ENCODE measurements at regions not wholly inside any gene's neighbourhood (a gene's known extent, or its start where the extent isn't known, plus 50 kb on each side); places are given as distances from the start of the nearest gene placed in this dataset.

DNA sequence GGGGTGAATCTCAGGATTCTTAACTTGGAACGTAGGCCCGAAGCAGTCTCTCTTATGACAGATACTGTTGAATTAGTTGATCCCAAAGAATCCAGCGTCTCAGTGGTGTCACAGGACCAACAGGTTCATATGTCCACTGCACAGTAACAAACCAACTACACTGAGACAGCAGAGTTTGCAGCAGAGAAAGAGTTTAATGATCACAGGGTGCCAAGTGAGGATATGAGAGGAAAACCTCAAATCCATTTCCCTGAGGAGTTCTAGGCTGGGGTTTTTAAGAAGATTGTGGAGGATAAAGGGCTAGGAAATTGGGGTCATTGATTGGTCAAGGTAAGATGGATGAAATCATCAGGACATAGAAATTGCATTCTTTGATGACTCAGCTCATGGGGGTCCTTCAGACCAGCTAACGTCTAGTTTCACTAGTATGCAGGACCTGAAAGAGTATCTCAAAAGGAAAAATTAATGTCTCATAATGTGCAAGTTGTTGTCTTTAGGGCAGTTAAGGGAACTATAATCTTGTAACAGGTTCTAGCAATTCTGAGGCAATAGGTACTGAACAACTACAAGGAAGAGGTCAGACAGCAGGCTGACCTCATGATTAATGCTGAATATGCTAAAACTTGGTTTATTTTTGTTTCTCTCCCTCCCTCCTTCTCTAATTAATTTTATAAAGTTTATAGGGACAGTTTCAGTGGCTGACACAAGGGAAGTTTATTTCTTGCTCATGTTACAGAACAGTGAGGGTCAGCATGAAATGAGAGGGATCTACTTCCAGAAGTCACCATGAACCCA, 310.9 kb upstream of the NEBL start:
- Histone ChIP-seq H3K9me3 (no peaks in the 10 kb centered on the region), H3K4me3 (no peak overlapping the region), H3K4me1 (no peaks in the 10 kb centered on the region), H3K27ac (no peak overlapping the region), H3K36me3 (no peaks in the 10 kb centered on the region), H3K27me3 (ENCODE audit: low read depth) (no peaks in the 10 kb centered on the region)
- ATAC-seq = no peak
- intact Hi-C loops (cut with DNase I) = no loop called here
- TF ChIP-seq, protein P1, sequence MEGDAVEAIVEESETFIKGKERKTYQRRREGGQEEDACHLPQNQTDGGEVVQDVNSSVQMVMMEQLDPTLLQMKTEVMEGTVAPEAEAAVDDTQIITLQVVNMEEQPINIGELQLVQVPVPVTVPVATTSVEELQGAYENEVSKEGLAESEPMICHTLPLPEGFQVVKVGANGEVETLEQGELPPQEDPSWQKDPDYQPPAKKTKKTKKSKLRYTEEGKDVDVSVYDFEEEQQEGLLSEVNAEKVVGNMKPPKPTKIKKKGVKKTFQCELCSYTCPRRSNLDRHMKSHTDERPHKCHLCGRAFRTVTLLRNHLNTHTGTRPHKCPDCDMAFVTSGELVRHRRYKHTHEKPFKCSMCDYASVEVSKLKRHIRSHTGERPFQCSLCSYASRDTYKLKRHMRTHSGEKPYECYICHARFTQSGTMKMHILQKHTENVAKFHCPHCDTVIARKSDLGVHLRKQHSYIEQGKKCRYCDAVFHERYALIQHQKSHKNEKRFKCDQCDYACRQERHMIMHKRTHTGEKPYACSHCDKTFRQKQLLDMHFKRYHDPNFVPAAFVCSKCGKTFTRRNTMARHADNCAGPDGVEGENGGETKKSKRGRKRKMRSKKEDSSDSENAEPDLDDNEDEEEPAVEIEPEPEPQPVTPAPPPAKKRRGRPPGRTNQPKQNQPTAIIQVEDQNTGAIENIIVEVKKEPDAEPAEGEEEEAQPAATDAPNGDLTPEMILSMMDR (IDR thresholded peaks at IDR 0.05) = no peak
- no peak for DNase-seq

DNA sequence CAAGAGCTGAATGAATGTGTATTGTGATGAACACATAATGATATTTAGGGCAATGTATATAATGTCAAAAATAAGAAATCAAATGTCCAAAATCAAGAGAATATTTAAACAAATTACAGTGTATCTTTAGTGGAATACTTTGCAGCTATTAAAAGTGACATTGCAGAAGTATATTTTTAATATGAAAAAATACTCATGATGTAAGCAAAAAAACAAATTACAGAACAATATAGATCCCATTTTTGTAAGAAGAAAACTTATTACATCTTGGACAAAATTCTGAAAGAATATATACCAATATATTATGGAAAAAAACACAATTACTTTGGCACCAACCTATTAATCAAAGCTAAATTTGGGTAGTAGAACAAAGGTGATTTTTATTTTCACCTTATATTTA, 308.2 kb upstream of the NEBL start:
- H3K9me3 ChIP-seq = no peaks in the 10 kb centered on the region
- H3K27me3 ChIP-seq (ENCODE audit: low read depth) = no peaks in the 10 kb centered on the region
- DNase-seq = no peak
- no peaks in the 10 kb centered on the region for H3K36me3 ChIP-seq
- H3K27ac ChIP-seq = no peak overlapping the region
- intact Hi-C loops (cut with DNase I) = no loop called here
- H3K4me3 ChIP-seq = no peak overlapping the region
- H3K4me1 ChIP-seq = no peaks in the 10 kb centered on the region
- TF ChIP-seq, protein P1 (IDR thresholded peaks at IDR 0.05) = no peak
- ATAC-seq = no peak

DNA sequence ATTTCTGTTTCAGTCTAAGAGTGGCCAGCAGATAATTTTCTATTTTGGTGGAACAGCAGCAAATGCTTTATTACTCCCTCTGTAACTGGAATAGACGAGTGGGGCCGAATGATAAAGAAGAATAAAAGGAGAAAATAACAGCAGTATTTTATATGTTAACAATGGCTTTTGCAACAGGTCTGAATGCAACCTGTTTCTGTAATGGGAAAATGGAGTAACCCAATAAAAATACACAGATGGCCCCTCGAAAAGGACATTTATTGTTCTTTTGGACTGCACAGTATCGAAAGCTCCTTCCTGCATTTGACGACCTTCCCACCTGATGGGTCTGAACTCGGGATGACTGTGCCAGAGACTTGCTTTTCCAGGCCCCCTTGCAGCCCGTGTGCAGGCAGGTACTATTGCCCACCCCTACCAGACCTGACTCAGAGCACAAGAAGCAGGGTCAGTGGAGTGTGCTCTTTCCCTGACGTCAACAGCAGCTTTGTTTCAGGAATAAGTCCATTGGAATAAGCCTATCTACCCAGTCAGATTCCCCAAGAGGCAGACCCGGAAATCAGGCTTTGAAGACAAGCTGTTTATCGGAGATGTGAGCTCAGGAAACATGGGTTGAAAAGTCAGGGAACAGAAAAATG, 306.5 kb upstream of the NEBL start:
- intact Hi-C loops (cut with DNase I) = no loop called here

DNA sequence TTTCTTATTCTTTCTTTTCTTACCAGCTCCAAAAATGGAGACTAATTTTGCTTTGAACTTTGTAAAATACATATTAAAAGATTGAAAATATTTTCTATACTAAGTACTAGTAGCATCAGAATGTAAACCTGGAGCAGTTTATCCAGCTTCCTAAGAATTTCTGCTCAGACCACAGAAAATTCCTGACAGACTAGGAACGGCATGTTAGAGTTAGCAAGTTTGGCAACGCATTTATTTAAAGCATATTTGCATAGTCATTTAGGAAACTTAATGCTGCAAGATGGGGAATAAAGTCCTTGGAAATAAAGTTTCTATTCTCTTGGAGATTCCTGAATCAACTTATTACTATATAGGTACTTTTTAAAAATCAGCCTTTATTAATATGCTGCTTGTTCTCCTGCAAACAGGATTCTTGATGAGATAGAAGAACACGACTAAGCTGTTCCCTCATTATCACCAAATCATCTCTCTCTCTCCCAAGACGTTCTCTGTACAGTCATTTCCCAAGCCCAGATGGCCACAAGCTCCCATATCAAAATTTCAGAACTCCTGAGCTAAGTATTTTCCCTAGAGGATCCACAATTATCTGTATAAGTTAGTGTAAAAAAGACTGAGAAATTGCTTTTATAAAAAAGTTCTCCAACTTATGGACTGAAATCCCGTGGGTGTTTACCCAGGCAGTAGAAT, 305.8 kb upstream of the NEBL start:
- TF ChIP-seq, protein P1 (IDR thresholded peaks at IDR 0.05) = no peak
- H3K4me3 ChIP-seq = no peak overlapping the region
- no peaks in the 10 kb centered on the region for H3K4me1 ChIP-seq
- H3K36me3 ChIP-seq = no peaks in the 10 kb centered on the region
- no peak overlapping the region for H3K27ac ChIP-seq
- no peaks in the 10 kb centered on the region for H3K27me3 ChIP-seq (ENCODE audit: low read depth)
- DNase-seq = no peak
- ATAC-seq = no peak
- intact Hi-C loops (cut with DNase I) = no loop called here
- peaks cover 10% of the 10 kb centered on the region for H3K9me3 ChIP-seq

More for the DNA sequence above, 306.5 kb upstream of the NEBL start:
- Histone ChIP-seq H3K9me3 (peaks cover 4% of the 10 kb centered on the region), H3K27me3 (ENCODE audit: low read depth) (no peaks in the 10 kb centered on the region), H3K36me3 (no peaks in the 10 kb centered on the region), H3K4me3 (no peak overlapping the region), H3K4me1 (no peaks in the 10 kb centered on the region), H3K27ac (no peak overlapping the region)
- ATAC-seq (no peak), DNase-seq (no peak)
- TF ChIP-seq, protein P1 (IDR thresholded peaks at IDR 0.05) = no peak

DNA sequence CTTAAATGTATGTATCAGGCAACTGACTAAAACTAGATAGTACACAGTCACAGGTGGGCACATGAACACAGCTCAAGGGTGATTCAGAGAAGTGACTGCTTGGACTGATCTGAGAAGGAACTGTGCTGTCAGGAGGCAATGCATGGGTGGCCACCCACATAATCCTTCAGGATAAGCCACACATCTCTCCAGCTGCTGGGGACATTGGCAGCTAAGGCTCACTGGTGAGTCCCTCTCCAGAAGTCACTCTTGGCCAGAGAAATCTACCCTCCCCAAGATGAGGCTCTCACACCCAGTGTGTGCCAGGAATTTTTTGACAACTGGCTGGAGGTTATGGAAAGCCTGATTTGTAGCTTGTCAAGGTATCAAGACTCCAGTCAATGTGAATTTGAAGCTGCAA, 302.4 kb upstream of the NEBL start:
- H3K4me3 ChIP-seq = no peak overlapping the region
- peaks cover 12% of the 10 kb centered on the region for H3K4me1 ChIP-seq
- ATAC-seq (no peak), DNase-seq (no peak)
- intact Hi-C loops (cut with DNase I) = no loop called here
- H3K36me3 ChIP-seq = no peaks in the 10 kb centered on the region
- peaks cover 18% of the 10 kb centered on the region for H3K9me3 ChIP-seq
- no peaks in the 10 kb centered on the region for H3K27me3 ChIP-seq (ENCODE audit: low read depth)
- H3K27ac ChIP-seq = no peak overlapping the region
- TF ChIP-seq, protein P1 (IDR thresholded peaks at IDR 0.05) = no peak

Data from lower lobe of right lung (tissue), 2 donors.